C4-2B (cell line): ENCODE measurements at regions not wholly inside any gene's neighbourhood (a gene's known extent, or its start where the extent isn't known, plus 50 kb on each side); places are given as distances from the start of the nearest gene placed in this dataset.

Experiments used
- H3K27ac ChIP-seq: fragments of 450-650 bp; 2 replicates; pipeline ENCODE4 v1.5.1; 2017
- ZFX ChIP-seq: fragments of 450-650 bp; IDR thresholded peaks from 2 replicates; pipeline ENCODE4 v1.6.1; 2017
- TF ChIP-seq, protein P1 (sequence below): fragments of 450-650 bp; conservative IDR thresholded peaks from 2 replicates; pipeline ENCODE4 v1.5.1; 2017; ENCODE audit warnings: mild to moderate bottlenecking

DNA sequence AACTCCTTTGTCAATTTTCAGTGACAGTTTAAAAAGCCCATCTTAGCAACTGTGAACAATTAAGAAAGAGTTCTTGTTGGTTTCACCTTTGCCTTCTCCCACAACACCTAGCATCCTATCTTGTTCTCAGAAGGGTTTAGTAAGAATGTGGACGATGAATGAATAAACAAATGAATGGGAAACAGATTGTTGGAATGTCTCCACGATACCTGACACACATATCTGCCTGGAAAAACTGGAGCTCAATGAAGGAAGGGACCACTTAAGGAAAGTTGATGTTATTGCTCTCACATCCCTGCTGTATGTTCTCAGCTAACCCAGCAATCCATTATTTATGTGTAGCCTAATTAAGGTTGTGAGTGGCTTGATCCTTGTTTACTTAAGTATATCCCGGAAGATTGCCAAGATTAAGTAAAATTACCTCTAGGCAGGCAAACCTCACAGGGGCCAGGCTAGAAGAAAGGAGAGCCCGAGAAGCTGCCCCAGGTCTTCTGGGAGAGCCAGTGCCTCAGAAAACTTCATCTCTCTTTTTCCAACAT, 286.4 kb downstream of the NXPE2 start:
- no peak overlapping the region for H3K27ac ChIP-seq
- TF ChIP-seq, protein P1, sequence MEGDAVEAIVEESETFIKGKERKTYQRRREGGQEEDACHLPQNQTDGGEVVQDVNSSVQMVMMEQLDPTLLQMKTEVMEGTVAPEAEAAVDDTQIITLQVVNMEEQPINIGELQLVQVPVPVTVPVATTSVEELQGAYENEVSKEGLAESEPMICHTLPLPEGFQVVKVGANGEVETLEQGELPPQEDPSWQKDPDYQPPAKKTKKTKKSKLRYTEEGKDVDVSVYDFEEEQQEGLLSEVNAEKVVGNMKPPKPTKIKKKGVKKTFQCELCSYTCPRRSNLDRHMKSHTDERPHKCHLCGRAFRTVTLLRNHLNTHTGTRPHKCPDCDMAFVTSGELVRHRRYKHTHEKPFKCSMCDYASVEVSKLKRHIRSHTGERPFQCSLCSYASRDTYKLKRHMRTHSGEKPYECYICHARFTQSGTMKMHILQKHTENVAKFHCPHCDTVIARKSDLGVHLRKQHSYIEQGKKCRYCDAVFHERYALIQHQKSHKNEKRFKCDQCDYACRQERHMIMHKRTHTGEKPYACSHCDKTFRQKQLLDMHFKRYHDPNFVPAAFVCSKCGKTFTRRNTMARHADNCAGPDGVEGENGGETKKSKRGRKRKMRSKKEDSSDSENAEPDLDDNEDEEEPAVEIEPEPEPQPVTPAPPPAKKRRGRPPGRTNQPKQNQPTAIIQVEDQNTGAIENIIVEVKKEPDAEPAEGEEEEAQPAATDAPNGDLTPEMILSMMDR = no peak
- TF ChIP-seq ZFX = no peak

DNA sequence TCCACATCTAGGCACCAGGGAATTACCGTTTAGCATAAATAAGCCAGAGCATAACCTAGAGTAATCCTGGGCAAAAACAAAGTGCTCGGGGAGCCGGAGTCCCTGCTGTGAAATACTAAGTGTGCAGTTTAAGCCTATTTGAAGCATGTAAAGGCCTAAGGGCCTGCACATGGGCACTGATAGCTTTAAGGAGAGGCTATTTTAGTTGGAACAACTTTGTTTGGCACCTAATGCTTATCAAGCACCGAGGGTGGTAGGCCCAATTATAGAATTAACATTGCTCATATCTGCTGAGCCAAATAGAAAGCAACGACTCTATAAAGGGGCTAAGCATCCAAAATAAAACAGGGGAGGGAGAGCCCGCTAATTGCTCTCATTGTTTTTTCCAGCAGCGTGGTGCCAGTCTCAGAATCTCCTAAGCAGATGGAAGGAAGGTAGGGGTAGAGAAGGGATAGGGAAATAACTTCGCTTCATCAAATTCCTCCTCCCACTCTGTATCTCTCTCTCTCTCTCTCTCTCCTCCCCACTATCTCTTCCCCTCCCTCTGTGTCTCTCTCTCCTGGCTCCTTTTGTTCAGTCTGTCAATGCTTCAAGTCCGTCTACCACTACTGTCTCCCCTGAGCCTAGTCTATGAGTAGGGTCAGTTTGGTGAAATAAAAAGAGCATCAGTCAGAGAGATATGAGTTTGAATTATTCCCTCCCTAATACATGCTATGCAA, 292.8 kb downstream of the NXPE2 start:
- TF ChIP-seq ZFX = no peak
- TF ChIP-seq, protein P1 = no peak
- H3K27ac ChIP-seq = no peak overlapping the region

DNA sequence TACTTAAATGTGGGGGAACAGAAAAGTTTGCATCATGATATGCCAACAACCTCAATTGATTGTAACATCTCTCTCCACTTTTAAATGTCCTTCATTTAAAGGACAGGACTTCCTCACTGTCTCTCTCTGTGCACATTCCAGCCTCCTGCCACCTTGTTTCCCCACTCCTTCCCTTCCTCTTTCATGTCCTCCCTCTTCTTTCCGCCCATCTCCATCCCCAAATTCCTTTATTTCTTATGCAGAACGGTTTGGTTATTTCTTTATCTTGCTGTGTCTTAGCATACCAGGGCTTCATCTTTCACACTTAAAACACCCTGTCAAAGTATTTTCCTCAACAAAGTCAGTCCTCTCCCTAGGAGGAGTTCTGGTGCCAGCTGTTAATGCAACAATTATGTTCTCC, 293.8 kb downstream of the NXPE2 start:
- no peak for TF ChIP-seq ZFX
- TF ChIP-seq, protein P1 = no peak
- H3K27ac ChIP-seq = no peak overlapping the region

DNA sequence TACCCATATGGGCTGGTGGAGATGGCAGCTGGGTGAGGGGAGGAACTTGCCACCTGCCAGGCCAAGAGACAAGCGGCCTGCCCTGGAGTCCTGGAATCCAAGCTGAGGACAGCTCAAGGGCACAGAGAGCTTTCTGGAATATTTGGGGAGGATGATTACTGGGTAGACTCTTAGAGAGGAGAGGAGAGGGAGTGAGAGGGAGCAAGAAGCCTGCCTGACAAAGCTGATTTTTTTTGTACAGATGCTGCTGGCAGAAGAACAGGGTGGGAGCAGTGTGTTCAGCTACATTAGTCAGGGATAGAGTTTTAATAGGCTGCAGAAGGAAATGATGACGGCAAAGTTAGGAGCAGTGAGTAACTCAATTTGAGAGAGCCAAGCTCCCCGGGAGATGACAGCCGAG, 299.3 kb downstream of the NXPE2 start:
- H3K27ac ChIP-seq = no peak overlapping the region
- TF ChIP-seq, protein P1 = no peak
- no peak for TF ChIP-seq ZFX

DNA sequence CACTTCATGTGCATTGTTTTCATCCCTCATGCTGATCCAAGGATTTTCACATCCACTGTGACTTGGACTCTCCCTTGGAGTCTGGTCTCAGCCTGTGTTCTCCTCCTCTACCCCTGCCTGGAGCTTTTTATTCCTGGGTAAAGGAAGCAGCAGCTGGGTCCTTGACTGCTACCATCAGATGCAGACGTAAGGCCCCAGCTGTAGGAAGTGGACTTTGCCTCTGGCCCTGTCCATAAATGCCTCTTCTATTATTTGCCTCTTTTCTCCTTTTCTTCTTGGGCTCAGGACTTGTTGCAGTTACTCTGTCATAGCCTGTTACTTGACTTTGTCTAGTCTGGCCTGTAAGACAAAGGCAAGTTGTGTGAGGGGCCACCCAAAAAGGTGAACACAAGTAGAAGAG, 303.8 kb downstream of the NXPE2 start:
- TF ChIP-seq ZFX = no peak
- TF ChIP-seq, protein P1 = no peak

DNA sequence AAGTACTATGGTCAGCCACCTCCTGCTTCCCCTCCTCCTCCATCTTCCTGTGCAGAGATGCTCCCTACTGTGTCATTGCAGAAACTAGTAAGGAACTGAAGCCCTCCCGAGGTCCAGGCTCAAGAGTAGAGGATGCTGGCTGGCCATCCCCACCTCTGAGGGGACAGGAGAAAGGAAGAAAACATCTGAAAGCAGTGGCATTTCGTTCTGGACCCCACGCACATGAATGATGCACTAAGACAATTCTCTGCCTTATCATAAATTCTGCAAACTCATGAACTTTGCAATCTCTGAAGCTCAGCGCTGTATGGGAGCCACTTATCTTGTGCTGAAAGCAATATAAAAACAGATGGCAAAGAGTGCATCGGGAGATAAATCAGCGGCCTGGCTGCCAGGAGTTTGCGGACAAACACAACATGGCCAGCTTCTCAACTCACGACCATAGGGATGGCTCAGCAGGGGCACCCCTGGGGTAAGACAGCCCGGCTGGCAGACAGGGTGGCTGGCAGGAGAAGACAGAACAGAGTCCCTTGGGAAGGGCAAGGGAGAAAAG, 306.4 kb downstream of the NXPE2 start:
- TF ChIP-seq, protein P1 = no peak
- no peak for TF ChIP-seq ZFX
- H3K27ac ChIP-seq = no peak overlapping the region

More for the DNA sequence above, 303.8 kb downstream of the NXPE2 start:
- H3K27ac ChIP-seq = no peak overlapping the region

DNA sequence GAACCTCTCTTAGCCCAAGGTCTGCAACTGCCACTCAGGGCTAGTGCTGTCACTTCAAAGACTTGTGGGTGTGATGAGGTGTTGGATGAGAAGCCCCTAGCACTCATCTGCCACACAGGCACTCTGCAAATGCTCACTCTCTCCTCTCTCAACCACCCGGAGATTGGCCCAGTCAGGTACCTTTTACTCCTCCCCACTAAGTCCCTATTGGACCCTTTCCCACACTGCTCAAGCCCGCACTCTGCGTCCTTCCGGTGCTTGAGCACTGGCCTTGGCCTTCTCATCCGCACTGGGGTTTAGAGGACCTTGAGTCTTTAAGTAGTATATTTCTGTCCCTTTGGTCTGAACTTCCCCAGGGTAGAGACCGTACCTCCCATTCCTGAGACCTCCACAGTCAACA, 308.0 kb downstream of the NXPE2 start:
- TF ChIP-seq, protein P1 = no peak
- no peak for TF ChIP-seq ZFX
- no peak overlapping the region for H3K27ac ChIP-seq
